Mesothelial cell of epicardium (in vitro differentiated cells): ENCODE measurements at regions not wholly inside any gene's neighbourhood (a gene's known extent, or its start where the extent isn't known, plus 50 kb on each side); places are given as distances from the start of the nearest gene placed in this dataset.

Experiments
- DNase-seq, 2 experiments: peaks; one replicate each; pipeline ENCODE4 v3.0.0; 2021; ENCODE audit warnings: low spot score in 2 of 2; ENCODE audit not compliant: unreplicated experiment in 2 of 2
- H3K27ac Mint-ChIP-seq: 2 replicates; pipeline ENCODE4 v1.8.0; 2021; ENCODE audit warnings: mixed read lengths
- H3K27me3 Mint-ChIP-seq: 2 replicates; pipeline ENCODE4 v1.8.0; 2021; ENCODE audit warnings: low read depth, mixed read lengths
- H3K36me3 Mint-ChIP-seq: 2 replicates; pipeline ENCODE4 v1.8.0; 2021; ENCODE audit warnings: mixed read lengths
- H3K4me1 Mint-ChIP-seq: 2 replicates; pipeline ENCODE4 v1.8.0; 2021; ENCODE audit warnings: mixed read lengths
- H3K4me3 Mint-ChIP-seq: 2 replicates; pipeline ENCODE4 v1.8.0; 2021; ENCODE audit warnings: mild to moderate bottlenecking, moderate library complexity, mixed read lengths
- H3K9me3 Mint-ChIP-seq: 2 replicates; pipeline ENCODE4 v1.8.0; 2021; ENCODE audit warnings: mixed read lengths
- TF ChIP-seq, protein P1 (sequence below): fragments of 200-600 bp; sonication (generic); IDR thresholded peaks from one replicate; pipeline ENCODE4 v1.5.0; 2021; ENCODE audit warnings: antibody characterized with exemption; ENCODE audit not compliant: unreplicated experiment

DNA sequence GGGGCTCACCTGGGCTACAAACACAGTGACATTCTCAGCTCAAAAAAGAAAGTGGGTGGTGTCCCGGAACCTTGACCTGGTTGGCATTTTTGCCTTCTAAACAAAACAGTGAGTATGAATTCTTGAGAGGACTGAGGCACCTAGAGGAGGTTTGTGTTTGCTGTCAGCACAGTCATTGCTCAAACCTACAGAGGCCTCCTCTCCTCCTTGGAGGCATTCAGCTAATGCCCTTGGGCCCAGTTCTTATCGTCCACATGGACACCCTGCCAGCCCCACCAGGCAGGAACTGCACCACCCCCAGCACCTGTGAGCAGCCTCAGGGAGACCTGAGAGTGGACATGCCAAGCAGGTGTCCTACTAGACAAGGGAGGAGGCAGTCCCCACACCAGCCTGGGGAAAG lies 156.7 kb downstream of the SYK start:
- TF ChIP-seq, protein P1, sequence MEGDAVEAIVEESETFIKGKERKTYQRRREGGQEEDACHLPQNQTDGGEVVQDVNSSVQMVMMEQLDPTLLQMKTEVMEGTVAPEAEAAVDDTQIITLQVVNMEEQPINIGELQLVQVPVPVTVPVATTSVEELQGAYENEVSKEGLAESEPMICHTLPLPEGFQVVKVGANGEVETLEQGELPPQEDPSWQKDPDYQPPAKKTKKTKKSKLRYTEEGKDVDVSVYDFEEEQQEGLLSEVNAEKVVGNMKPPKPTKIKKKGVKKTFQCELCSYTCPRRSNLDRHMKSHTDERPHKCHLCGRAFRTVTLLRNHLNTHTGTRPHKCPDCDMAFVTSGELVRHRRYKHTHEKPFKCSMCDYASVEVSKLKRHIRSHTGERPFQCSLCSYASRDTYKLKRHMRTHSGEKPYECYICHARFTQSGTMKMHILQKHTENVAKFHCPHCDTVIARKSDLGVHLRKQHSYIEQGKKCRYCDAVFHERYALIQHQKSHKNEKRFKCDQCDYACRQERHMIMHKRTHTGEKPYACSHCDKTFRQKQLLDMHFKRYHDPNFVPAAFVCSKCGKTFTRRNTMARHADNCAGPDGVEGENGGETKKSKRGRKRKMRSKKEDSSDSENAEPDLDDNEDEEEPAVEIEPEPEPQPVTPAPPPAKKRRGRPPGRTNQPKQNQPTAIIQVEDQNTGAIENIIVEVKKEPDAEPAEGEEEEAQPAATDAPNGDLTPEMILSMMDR, result no peak
- Mint-ChIP-seq H3K9me3 (peaks cover 4% of the 10 kb centered on the region), H3K36me3 (no peaks in the 10 kb centered on the region), H3K4me1 (peaks cover 4% of the 10 kb centered on the region), H3K27me3 (no peaks in the 10 kb centered on the region), H3K4me3 (no peak overlapping the region), H3K27ac (no peak overlapping the region)
- DNase-seq, result no peak

DNA sequence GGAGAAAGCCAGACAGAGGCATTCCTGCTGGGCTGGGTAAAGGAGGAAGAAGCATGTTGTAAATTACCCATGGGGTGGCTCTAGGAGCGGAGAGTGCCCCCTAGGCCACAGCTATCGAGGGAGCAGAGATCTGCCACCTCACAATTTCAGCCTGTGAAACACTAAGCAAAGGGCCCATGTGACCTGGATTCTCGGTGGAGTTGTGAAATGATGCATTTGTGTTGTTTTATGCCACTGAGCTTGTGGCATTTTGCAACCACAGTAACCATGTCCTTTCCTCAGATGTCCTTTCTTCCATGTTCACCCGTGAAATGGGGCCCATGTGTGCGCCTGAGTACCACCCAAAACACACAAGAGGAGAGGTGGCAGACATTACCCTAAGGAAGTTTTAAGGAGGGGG lies 159.3 kb downstream of the SYK start:
- Mint-ChIP-seq H3K27ac (no peak overlapping the region), H3K36me3 (no peaks in the 10 kb centered on the region), H3K9me3 (peaks cover 5% of the 10 kb centered on the region), H3K4me3 (no peak overlapping the region), H3K4me1 (peaks cover 25% of the 10 kb centered on the region), H3K27me3 (no peaks in the 10 kb centered on the region)
- TF ChIP-seq, protein P1, result no peak
- no peak for DNase-seq

DNA sequence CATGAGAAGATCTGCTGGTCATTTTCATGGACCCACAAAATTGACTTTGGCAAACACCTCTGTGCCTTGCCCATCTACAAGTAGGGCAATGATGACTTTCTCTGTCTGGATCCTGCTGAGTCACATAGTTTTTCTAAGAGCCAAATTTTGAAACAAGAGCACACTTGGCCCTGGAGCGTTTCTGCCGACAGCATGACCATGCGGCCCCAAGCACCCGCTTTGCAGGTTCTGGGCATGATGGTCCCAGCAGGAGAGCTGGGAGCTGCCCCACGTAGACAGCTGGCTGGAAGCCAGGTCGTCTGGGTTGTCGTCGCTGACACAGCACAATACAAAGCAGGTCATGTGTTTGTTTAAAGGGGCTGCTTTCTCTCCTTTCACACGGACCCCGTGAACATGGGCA lies 159.8 kb downstream of the SYK start:
- H3K36me3 Mint-ChIP-seq, result no peaks in the 10 kb centered on the region
- DNase-seq, result no peak
- H3K27me3 Mint-ChIP-seq, result no peaks in the 10 kb centered on the region
- peaks cover 5% of the 10 kb centered on the region for H3K9me3 Mint-ChIP-seq
- peaks cover 28% of the 10 kb centered on the region for H3K4me1 Mint-ChIP-seq
- H3K27ac Mint-ChIP-seq, result no peak overlapping the region
- TF ChIP-seq, protein P1, result no peak
- H3K4me3 Mint-ChIP-seq, result no peak overlapping the region

DNA sequence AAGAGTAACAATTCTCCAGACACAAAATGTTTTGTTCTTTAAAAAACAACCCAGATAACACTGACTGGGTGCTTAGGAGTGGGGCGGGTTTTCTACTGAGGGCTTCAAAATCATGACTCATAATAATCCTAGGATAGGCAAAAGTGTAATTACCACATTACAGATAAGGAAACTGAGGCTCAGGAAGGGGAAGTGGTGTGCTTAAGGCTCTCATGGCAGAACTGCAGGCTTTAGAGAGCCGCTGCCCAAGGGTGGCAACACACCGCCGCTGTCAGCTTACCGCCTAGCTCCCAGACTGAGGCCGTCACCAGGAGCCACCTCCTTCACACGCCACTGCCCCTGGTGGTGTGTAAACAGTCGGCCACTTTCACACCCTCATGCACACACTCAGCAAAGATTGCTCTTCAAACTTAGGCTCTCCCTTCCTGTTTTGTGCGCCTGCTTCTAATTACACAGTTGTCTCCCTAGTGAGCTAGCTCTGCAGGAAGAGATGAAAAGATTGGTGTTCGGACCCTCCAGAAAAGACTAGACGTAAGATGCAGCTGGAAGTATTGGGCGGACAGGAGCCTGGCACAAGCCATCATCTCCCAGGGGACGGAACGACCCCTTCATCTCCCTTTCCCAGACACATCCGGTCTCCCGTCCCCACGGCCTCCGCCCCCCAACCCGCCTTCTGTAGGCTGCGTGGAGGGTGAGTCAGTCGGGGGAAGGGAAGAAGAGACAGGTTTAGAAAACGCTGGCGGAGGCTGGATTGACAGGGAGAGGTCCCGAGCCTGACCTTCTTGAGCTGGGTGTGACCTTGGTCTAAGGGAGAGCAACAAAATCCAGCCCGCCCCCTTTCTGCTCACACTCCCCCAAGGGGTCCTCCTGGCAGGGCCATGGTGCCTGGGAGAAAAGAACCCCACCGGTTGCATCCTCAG lies 162.7 kb downstream of the SYK start:
- DNase-seq, result no peak
- Mint-ChIP-seq H3K9me3 (peaks cover 5% of the 10 kb centered on the region), H3K27ac (peak overlapping the region; percentile 85), H3K4me3 (no peak overlapping the region), H3K4me1 (peaks cover 42% of the 10 kb centered on the region), H3K36me3 (no peaks in the 10 kb centered on the region), H3K27me3 (no peaks in the 10 kb centered on the region)
- TF ChIP-seq, protein P1, result no peak

DNA sequence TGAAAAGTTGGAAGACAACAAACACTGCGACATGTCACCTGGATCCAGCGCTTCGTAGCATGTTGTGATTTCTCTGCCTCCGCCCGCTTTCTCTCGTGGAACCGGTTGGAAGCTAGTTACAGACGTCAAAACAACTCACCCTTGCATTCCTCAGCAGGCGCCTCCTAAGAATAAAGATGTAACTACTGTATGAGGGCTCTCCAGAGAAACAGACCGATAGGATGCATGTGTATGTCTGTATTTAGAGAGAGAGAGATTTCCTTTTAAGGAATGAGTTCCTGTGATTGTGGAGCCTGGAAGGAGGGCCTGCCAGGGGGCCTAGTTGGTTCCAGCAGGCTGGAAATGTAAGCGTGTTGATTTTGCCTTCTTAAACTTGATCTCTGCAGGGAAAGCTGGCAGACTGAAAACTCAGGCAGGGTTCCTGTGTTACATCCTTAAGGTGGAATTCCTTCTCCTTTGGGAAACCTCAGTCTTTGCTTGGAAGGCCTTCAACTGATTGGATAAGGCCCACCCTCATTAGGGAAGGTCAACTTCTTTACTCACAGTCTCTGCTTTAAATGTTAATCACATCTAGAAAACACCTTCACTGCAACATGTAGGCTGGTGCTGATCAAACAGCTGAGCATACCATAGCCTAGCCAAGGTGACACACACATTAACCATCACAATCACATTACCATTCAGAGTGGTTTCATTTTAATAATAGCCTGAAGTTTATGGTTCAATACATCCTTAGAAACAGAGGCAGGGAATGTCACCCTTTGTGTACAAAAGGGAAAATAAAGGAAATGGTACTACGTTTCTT lies 163.8 kb downstream of the SYK start:
- DNase-seq, result no peak
- TF ChIP-seq, protein P1, result no peak
- no peaks in the 10 kb centered on the region for H3K27me3 Mint-ChIP-seq
- peak overlapping the region; percentile 13 for H3K4me3 Mint-ChIP-seq
- peaks cover 42% of the 10 kb centered on the region for H3K4me1 Mint-ChIP-seq
- peaks cover 5% of the 10 kb centered on the region for H3K9me3 Mint-ChIP-seq
- H3K27ac Mint-ChIP-seq, result peak overlapping the region; percentile 85
- H3K36me3 Mint-ChIP-seq, result no peaks in the 10 kb centered on the region
